Common myeloid progenitor, CD34-positive (primary cell): ENCODE measurements at regions not wholly inside any gene's neighbourhood (a gene's known extent, or its start where the extent isn't known, plus 50 kb on each side); places are given as distances from the start of the nearest gene placed in this dataset.
A peak's percentile ranks its signal among the peaks of the same experiment; 100 is the strongest.

Experiments
- CTCF ChIA-PET: fragments of 350-600 bp; sonication (Branson Sonifier 250); formaldehyde crosslinking; loops from one replicate; lab custom pipeline; 2021; ENCODE audit warnings: antibody characterized with exemption; lab: Charles Lee
- POLR2A ChIA-PET: fragments of 350-600 bp; sonication (Branson Sonifier 250); formaldehyde crosslinking; loops from one replicate; lab custom pipeline; 2021; ENCODE audit warnings: antibody characterized with exemption; lab: Charles Lee
- DNase-seq, 3 donors: peaks; one replicate each; pipeline versions ENCODE4 v3.0.0 to v3.0.0-alpha.2; 2013
- H3K27ac ChIP-seq, 2 experiments: 1 replicate in 1 of 2; 2 replicates in 1 of 2; pipeline ENCODE4 v1.7.0; 2013; ENCODE audit warnings: inconsistent platforms in 2 of 2, low read length in 2 of 2, mild to moderate bottlenecking in 2 of 2, low read depth in 1 of 2, moderate library complexity in 1 of 2; ENCODE audit not compliant: severe bottlenecking in 2 of 2, insufficient read depth in 1 of 2, poor library complexity in 1 of 2
- H3K27me3 ChIP-seq, 5 experiments: replicated peaks in 2 of 5; 1 replicate in 3 of 5; 2 replicates in 2 of 5; pipeline versions ENCODE4 v1.6.1 to v1.7.0; 2013; ENCODE audit warnings: low read length in 4 of 5, mild to moderate bottlenecking in 2 of 5, moderate library complexity in 2 of 5, inconsistent platforms in 1 of 5; ENCODE audit not compliant: insufficient read depth in 5 of 5, control insufficient read depth in 4 of 5
- H3K36me3 ChIP-seq, 4 experiments: 1 replicate in 2 of 4; 2 replicates in 2 of 4; pipeline versions ENCODE4 v1.6.1 to v1.7.0; 2013; ENCODE audit warnings: low read length in 3 of 4, control low read depth in 1 of 4, mild to moderate bottlenecking in 1 of 4; ENCODE audit not compliant: control insufficient read depth in 4 of 4, insufficient read depth in 4 of 4
- H3K4me1 ChIP-seq, 4 experiments: 1 replicate in 3 of 4; 2 replicates in 1 of 4; pipeline versions ENCODE4 v1.6.1 to v1.7.1; 2013; ENCODE audit warnings: low read length in 3 of 4, mild to moderate bottlenecking in 3 of 4, control low read depth in 1 of 4, inconsistent platforms in 1 of 4, moderate library complexity in 1 of 4; ENCODE audit not compliant: control insufficient read depth in 4 of 4, insufficient read depth in 4 of 4; ENCODE audit errors: control extremely low read depth in 1 of 4
- H3K4me3 ChIP-seq, 7 experiments: 1 replicate in 4 of 7; 2 replicates in 3 of 7; pipeline versions ENCODE4 v1.5.1 to v1.7.0; 2013; ENCODE audit warnings: mild to moderate bottlenecking in 7 of 7, low read length in 6 of 7, moderate library complexity in 6 of 7, inconsistent platforms in 2 of 7, low read depth in 2 of 7, control low read depth in 1 of 7; ENCODE audit not compliant: insufficient read depth in 4 of 7, control insufficient read depth in 1 of 7; ENCODE audit errors: extremely low read depth in 1 of 7
- H3K9me3 ChIP-seq, 5 experiments: 1 replicate in 4 of 5; 2 replicates in 1 of 5; pipeline versions ENCODE4 v1.6.1 to v1.7.1; 2013; ENCODE audit warnings: low read length in 4 of 5, mild to moderate bottlenecking in 2 of 5, inconsistent platforms in 1 of 5, low read depth in 1 of 5, moderate library complexity in 1 of 5; ENCODE audit not compliant: control insufficient read depth in 4 of 5, insufficient read depth in 2 of 5; ENCODE audit errors: control extremely low read depth in 1 of 5
- WGBS: methylation state at CpG from one replicate; pipeline ENCODE4 v1.1.5; 2013; ENCODE audit not compliant: insufficient coverage; 5-methylcytosine and 5-hydroxymethylcytosine counted together

GRCh38 chr4:167383291-167383690, 149.0 kb upstream of the SPOCK3 start:
- Histone ChIP-seq H3K27ac (no peak overlapping the region), H3K36me3 (no peaks in the 10 kb centered on the region), H3K27me3 (no peaks in the 10 kb centered on the region), H3K4me3 (no peak overlapping the region), H3K9me3 (no peaks in the 10 kb centered on the region), H3K4me1 (no peaks in the 10 kb centered on the region)
- CTCF ChIA-PET, result no interaction called here
- no peak for DNase-seq
- WGBS, result no CpG with 5 or more reads among the region's 2 CpGs
- POLR2A ChIA-PET, result no interaction called here

GRCh38 chr4:167397586-167397985, 163.3 kb upstream of the SPOCK3 start:
- POLR2A ChIA-PET, result no interaction called here
- peaks cover 4 to 12% (median 9%) of the 10 kb centered on the region in 4 experiments for H3K4me1 ChIP-seq
- WGBS, result 0% methylated on average over 1 of the region's 3 CpGs
- H3K27ac ChIP-seq, result no peak overlapping the region
- peak; percentile 55 to 86 (median 77) for DNase-seq
- CTCF ChIA-PET, result no interaction called here
- H3K36me3 ChIP-seq, result no peaks in the 10 kb centered on the region
- H3K27me3 ChIP-seq, result no peaks in the 10 kb centered on the region
- H3K4me3 ChIP-seq, result peak overlapping the region in 1 of 7 experiments; percentile 26
- H3K9me3 ChIP-seq, result no peaks in the 10 kb centered on the region

- ChIA-PET CTCF (interaction anchor here (0.7 kb wide), 1 partner anchor 15 kb away, joined by 3 read pairs; no protein-coding TSS in a partner anchor), POLR2A (no interaction called here)
- Histone ChIP-seq H3K36me3 (no peaks in the 10 kb centered on the region), H3K27me3 (no peaks in the 10 kb centered on the region), H3K4me1 (peaks cover 4 to 12% (median 9%) of the 10 kb centered on the region in 4 experiments), H3K27ac (no peak overlapping the region), H3K4me3 (no peak overlapping the region), H3K9me3 (no peaks in the 10 kb centered on the region)
- no CpG with 5 or more reads among the region's 1 CpG for WGBS
- no peak for DNase-seq
Measured at GRCh38 chr4:167399201-167399600, 164.9 kb upstream of the SPOCK3 start.

GRCh38 chr4:167406181-167406580, 171.9 kb upstream of the SPOCK3 start:
- Histone ChIP-seq H3K9me3 (no peaks in the 10 kb centered on the region), H3K27me3 (no peaks in the 10 kb centered on the region), H3K4me1 (no peaks in the 10 kb centered on the region), H3K36me3 (no peaks in the 10 kb centered on the region), H3K4me3 (no peak overlapping the region), H3K27ac (no peak overlapping the region)
- ChIA-PET CTCF (interaction anchor here (1.2 kb wide), 1 partner anchor 8 kb away, joined by 3 read pairs; no protein-coding TSS in a partner anchor), POLR2A (no interaction called here)
- WGBS, result no CpG with 5 or more reads among the region's 1 CpG
- DNase-seq, result no peak

GRCh38 chr4:167415461-167415860, 181.2 kb upstream of the SPOCK3 start:
- Histone ChIP-seq H3K27me3 (no peaks in the 10 kb centered on the region), H3K4me1 (no peaks in the 10 kb centered on the region), H3K36me3 (no peaks in the 10 kb centered on the region), H3K4me3 (no peak overlapping the region), H3K27ac (no peak overlapping the region), H3K9me3 (no peaks in the 10 kb centered on the region)
- ChIA-PET CTCF (no interaction called here), POLR2A (no interaction called here)
- DNase-seq, result no peak
- WGBS, result 94% methylated on average over 3 of the region's 4 CpGs

- 100% methylated on average over 3 of the region's 3 CpGs for WGBS
- ChIA-PET POLR2A (no interaction called here), CTCF (interaction anchor here (1.1 to 1.4 kb wide), 2 partner anchors 10 to 16 kb away, joined by 3 to 4 read pairs; no protein-coding TSS in a partner anchor)
- H3K27me3 ChIP-seq, result no peaks in the 10 kb centered on the region
- no peak for DNase-seq
- peaks cover 0 to 2% (median 0%) of the 10 kb centered on the region in 5 experiments for H3K9me3 ChIP-seq
- H3K27ac ChIP-seq, result no peak overlapping the region
- H3K4me3 ChIP-seq, result no peak overlapping the region
- no peaks in the 10 kb centered on the region for H3K36me3 ChIP-seq
- no peaks in the 10 kb centered on the region for H3K4me1 ChIP-seq
Measured at GRCh38 chr4:167419468-167420140, 185.3 kb upstream of the SPOCK3 start.

GRCh38 chr4:167421201-167421600, 186.9 kb upstream of the SPOCK3 start:
- ChIA-PET CTCF (no interaction called here), POLR2A (no interaction called here)
- Histone ChIP-seq H3K9me3 (peaks cover 0 to 2% (median 0%) of the 10 kb centered on the region in 5 experiments), H3K4me1 (no peaks in the 10 kb centered on the region), H3K36me3 (no peaks in the 10 kb centered on the region), H3K4me3 (no peak overlapping the region), H3K27me3 (no peaks in the 10 kb centered on the region), H3K27ac (no peak overlapping the region)
- 83% methylated on average over 1 of the region's 1 CpG for WGBS
- DNase-seq, result no peak
